Fibroblast of pulmonary artery (primary cell): ENCODE measurements at regions not wholly inside any gene's neighbourhood (a gene's known extent, or its start where the extent isn't known, plus 50 kb on each side); places are given as distances from the start of the nearest gene placed in this dataset.

Experiments used
- DNase-seq: peaks from one replicate; pipeline ENCODE4 v3.0.0-alpha.2; 2010; ENCODE audit warnings: low read depth
- H3K4me3 ChIP-seq: replicated peaks from 2 replicates; pipeline ENCODE4 v1.5.1; 2011; ENCODE audit warnings: low read depth, mild to moderate bottlenecking, control low read depth, low read length, moderate library complexity
- TF ChIP-seq, protein P1 (sequence below): IDR thresholded peaks from 2 replicates; pipeline ENCODE4 v1.5.1; 2011; ENCODE audit warnings: mild to moderate bottlenecking, control low read depth, low read length, inconsistent platforms; ENCODE audit errors: missing control alignments

DNA sequence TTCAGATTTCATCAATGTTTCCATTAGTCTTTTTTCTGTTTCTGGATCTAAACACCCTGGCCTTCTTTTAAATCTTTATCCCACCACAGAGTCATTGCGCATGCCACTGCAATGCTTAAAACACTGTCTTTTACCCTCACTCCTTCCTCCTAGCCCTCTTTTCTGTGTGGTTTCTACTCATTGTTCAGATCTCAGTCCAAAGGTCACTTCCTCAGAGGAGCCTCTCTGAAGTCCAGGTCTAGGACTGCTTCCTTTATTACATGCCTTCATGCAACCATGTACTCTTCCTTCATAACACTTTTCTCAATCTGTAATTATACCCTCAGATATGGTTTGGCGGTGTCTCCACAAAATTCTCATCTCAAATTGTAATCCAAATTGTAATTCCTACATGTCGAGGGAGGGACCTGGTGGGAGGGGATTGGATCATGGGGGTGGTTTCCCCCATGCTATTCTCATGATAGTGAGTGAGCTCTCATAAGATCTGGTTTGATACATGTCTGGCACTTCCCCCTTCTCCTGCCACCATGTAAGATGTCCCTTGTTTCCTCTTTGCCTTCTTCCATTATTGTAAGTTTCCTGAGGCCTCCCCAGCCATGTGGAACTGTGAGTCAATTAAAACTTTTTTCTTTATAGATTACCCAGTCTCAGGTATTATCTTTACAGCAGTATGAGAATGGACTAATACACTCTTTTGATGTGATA, 808.9 kb downstream of the DIAPH3 start:
- TF ChIP-seq, protein P1, sequence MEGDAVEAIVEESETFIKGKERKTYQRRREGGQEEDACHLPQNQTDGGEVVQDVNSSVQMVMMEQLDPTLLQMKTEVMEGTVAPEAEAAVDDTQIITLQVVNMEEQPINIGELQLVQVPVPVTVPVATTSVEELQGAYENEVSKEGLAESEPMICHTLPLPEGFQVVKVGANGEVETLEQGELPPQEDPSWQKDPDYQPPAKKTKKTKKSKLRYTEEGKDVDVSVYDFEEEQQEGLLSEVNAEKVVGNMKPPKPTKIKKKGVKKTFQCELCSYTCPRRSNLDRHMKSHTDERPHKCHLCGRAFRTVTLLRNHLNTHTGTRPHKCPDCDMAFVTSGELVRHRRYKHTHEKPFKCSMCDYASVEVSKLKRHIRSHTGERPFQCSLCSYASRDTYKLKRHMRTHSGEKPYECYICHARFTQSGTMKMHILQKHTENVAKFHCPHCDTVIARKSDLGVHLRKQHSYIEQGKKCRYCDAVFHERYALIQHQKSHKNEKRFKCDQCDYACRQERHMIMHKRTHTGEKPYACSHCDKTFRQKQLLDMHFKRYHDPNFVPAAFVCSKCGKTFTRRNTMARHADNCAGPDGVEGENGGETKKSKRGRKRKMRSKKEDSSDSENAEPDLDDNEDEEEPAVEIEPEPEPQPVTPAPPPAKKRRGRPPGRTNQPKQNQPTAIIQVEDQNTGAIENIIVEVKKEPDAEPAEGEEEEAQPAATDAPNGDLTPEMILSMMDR: no peak
- H3K4me3 ChIP-seq: no peak overlapping the region
- no peak for DNase-seq

DNA sequence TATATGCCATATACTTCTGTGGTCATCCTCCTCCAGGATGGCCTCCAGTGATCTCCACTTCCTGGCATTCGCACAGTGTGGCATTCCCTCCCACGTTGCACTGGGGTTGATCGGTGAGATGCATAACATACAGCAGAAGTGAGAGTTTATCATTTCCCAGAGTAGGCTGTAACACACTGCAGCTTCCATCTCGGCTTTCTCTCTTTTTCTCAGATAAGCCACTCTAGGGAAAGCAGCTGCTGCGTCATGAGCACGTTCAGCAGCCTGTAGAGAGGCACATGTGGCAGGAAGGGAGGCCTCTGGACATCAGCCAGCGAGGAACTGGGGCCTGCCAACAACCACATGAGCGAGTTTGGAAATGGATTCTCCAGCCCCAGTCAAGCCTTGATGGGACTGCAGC, 807.1 kb downstream of the DIAPH3 start:
- TF ChIP-seq, protein P1: no peak
- DNase-seq: peak; percentile 98
- no peak overlapping the region for H3K4me3 ChIP-seq

DNA sequence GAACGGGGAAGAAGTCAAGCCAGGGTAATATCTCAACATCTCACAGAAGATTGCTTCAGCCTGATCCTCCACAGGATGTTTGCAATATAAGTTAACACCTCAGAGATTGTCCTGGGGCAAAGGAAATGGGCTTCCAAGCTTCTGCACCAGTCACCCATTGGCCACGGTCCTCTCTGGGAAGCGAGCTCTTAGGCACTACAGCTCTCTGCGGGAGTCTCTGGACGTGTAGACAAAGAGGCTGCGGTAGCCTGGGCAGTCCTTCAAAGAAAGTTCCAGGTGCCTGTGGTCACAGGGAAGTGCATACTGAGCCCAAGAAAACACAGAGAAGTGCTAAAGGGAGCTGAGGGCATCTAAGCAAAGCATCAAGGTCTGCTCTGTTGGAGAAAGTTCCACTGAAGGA, 805.7 kb downstream of the DIAPH3 start:
- TF ChIP-seq, protein P1: no peak
- H3K4me3 ChIP-seq: no peak overlapping the region
- no peak for DNase-seq

DNA sequence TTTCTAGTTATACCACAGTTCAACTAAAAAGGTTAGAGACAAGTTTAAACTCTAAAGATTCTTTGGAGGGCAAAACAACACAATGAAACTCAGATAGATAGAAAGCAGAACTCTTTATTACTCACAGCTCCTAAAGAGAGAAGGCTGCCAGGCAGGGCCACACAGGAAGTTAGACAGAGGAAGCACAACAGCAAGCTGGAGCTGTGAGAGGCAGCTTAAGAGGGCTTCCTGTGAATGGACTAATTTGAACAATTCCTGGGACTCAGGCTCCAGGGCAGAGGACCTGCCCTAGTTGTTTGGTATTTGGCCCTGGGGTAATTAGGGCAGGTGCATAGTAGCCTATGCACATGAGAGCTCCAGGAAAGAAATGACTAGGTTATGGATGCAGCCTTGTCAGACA, 803.6 kb downstream of the DIAPH3 start:
- H3K4me3 ChIP-seq: no peak overlapping the region
- TF ChIP-seq, protein P1: no peak
- peak; percentile 57 for DNase-seq

DNA sequence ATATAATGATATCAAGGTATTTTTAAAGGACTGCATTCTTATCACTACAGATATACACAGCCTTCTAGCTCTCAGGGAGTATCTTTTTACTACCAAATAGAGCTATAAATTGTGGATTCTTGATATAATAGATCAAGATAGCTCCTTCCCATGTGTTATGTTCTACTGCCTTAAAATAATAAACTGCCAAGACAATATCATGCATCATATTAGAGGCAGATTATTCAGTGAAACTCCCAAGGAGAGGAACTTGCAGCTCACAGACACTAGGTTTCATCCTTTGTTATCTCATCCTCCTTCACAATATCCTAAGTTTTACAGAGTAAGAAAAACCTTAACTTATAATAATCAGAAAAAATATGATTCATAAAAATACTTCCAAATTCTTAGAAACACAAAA, 802.8 kb downstream of the DIAPH3 start:
- TF ChIP-seq, protein P1: no peak
- no peak for DNase-seq
- no peak overlapping the region for H3K4me3 ChIP-seq

DNA sequence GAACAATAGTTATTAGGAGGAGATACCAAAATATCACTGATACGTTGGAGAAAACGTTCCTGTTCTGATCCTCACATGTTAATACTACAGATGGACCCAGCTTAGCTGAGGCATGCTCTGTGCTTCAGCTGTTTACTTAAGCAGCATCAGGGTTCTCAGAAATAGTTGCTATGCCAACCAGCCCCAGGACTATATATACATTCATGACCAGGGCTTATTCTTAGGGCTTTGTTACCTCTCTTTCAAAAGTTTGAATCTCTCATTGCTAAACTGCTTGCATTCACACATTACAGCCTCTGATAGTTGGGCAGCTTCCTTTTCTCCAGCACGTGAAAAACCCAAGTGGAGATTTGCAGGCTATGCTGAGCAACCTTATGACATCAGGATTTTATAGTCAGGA, 800.4 kb downstream of the DIAPH3 start:
- H3K4me3 ChIP-seq: no peak overlapping the region
- TF ChIP-seq, protein P1: no peak
- DNase-seq: no peak

DNA sequence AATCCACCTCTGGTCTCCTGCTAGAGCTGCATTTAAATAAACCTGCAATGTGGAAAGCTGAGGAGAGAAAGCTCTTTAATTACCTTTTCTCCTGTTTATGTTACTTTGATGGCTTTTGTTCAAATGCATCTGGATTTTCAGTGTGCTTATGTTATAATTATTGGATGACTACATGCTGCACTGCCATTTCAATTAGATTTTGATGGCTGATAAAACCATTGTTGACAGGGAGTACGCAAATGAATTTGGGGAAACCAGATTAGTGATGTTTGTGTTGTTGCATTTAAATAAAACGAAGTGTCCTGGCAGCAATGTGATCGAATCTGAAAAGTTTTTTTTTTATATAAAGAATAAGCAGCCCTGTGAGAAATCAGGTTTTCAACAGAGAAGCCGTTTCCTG, 799.8 kb downstream of the DIAPH3 start:
- H3K4me3 ChIP-seq: no peak overlapping the region
- TF ChIP-seq, protein P1: no peak

More for the DNA sequence above, 799.8 kb downstream of the DIAPH3 start:
- DNase-seq: no peak
